SK-N-SH (cell line): ENCODE measurements at regions not wholly inside any gene's neighbourhood (a gene's known extent, or its start where the extent isn't known, plus 50 kb on each side); places are given as distances from the start of the nearest gene placed in this dataset.
"Not testable (repeated sequence)": the region's sequence is repeated elsewhere in the genome, so short reads cannot be mapped to it uniquely, and the experiment has no call there.

Experiments used
- CTCF ChIA-PET: fragments of 300-600, 350-600 bp; formaldehyde crosslinking; extraction: SDS; loops from one replicate; lab custom pipeline; 2021; lab: Yijun Ruan, JAX
- POLR2A ChIA-PET: fragments of 350-600 bp; sonication (Branson Sonifier 250); formaldehyde crosslinking; extraction: SDS; loops from one replicate; lab custom pipeline; 2020; ENCODE audit warnings: antibody characterized with exemption, inconsistent platforms; lab: Yijun Ruan, JAX
- DNase-seq: peaks from one replicate; pipeline ENCODE4 v3.0.0; 2012
- H2AFZ ChIP-seq: fragments of 200-600 bp; sonication (generic); 2 replicates; pipeline ENCODE4 v1.8.1; 2016; ENCODE audit warnings: antibody characterized with exemption, mild to moderate bottlenecking, low read depth
- H3F3A ChIP-seq: fragments of 200-600 bp; sonication (generic); replicated peaks from 2 replicates; pipeline ENCODE3; 2016; ENCODE audit warnings: antibody characterized with exemption, mild to moderate bottlenecking; ENCODE audit not compliant: insufficient read depth
- H3K27ac ChIP-seq, 2 experiments: fragments of 200-500 bp in 1 of 2; fragments of 200-600 bp in 1 of 2; sonication (Bioruptor generic) in 1 of 2; sonication (generic), shearing (Covaris generic) in 1 of 2; 2 replicates each; pipeline versions ENCODE4 v1.5.1 to v1.6.1; 2014 to 2016; ENCODE audit warnings: low read depth in 2 of 2, inconsistent platforms in 1 of 2, low read length in 1 of 2, mild to moderate bottlenecking in 1 of 2, mixed read lengths in 1 of 2
- H3K27me3 ChIP-seq: fragments of 200-600 bp; sonication (generic), shearing (Covaris generic); 2 replicates; pipeline ENCODE4 v1.6.1; 2016; ENCODE audit warnings: mixed run types; ENCODE audit not compliant: insufficient read depth
- H3K36me3 ChIP-seq, 2 experiments: fragments of 200-500 bp in 1 of 2; fragments of 200-600 bp in 1 of 2; sonication (Bioruptor generic) in 1 of 2; sonication (generic) in 1 of 2; replicated peaks in 1 of 2; 2 replicates each; pipeline versions ENCODE3 to v1.5.1; 2014 to 2016; ENCODE audit warnings: low read length in 1 of 2, mild to moderate bottlenecking in 1 of 2; ENCODE audit not compliant: insufficient read depth in 2 of 2, control insufficient read depth in 1 of 2
- H3K4me1 ChIP-seq, 2 experiments: fragments of 200-500 bp in 1 of 2; fragments of 200-600 bp in 1 of 2; sonication (Bioruptor generic) in 1 of 2; sonication (generic), shearing (Covaris generic) in 1 of 2; 2 replicates each; pipeline versions ENCODE4 v1.5.1 to v1.6.1; 2014 to 2016; ENCODE audit warnings: low read depth in 1 of 2, low read length in 1 of 2, mixed run types in 1 of 2; ENCODE audit not compliant: insufficient read depth in 2 of 2, control insufficient read depth in 1 of 2
- H3K4me2 ChIP-seq: fragments of 200-600 bp; sonication (generic), shearing (Covaris generic); 2 replicates; pipeline ENCODE4 v1.6.1; 2017; ENCODE audit warnings: mixed run types
- H3K4me3 ChIP-seq, 2 experiments: fragments of 200-500 bp in 1 of 2; fragments of 200-600 bp in 1 of 2; sonication (Bioruptor generic) in 1 of 2; sonication (generic), shearing (Covaris generic) in 1 of 2; 2 replicates each; pipeline versions ENCODE4 v1.5.1 to v1.8.1; 2014 to 2016; ENCODE audit warnings: low read depth in 2 of 2, inconsistent platforms in 1 of 2, low read length in 1 of 2, mild to moderate bottlenecking in 1 of 2, mixed read lengths in 1 of 2, moderate library complexity in 1 of 2
- H3K79me2 ChIP-seq: fragments of 200-600 bp; sonication (generic); 2 replicates; pipeline ENCODE4 v1.8.1; 2017; ENCODE audit warnings: mild to moderate bottlenecking; ENCODE audit not compliant: insufficient read depth
- H3K9ac ChIP-seq: fragments of 200-600 bp; sonication (generic); 2 replicates; pipeline ENCODE4 v1.6.1; 2017; ENCODE audit warnings: mixed run types
- H3K9me2 ChIP-seq: fragments of 200-600 bp; sonication (generic); 2 replicates; pipeline ENCODE4 v1.6.1; 2017; ENCODE audit warnings: mixed run types
- H3K9me3 ChIP-seq: fragments of 200-600 bp; sonication (generic); 2 replicates; pipeline ENCODE4 v1.6.1; 2017; ENCODE audit warnings: mixed run types, mild to moderate bottlenecking, moderate library complexity
- H4K20me1 ChIP-seq: fragments of 200-600 bp; sonication (generic); 2 replicates; pipeline ENCODE4 v1.6.1; 2017; ENCODE audit warnings: mild to moderate bottlenecking, mixed run types; ENCODE audit not compliant: insufficient read depth
- CTCF ChIP-seq: fragments of 200-600 bp; sonication (generic); IDR thresholded peaks from 2 replicates; pipeline ENCODE4 v1.6.1; 2017; ENCODE audit warnings: antibody characterized with exemption, mild to moderate bottlenecking, moderate library complexity
- ELF1 ChIP-seq: IDR thresholded peaks from 2 replicates; pipeline ENCODE4 v1.4.0; 2012
- EP300 ChIP-seq, 2 experiments: IDR thresholded peaks; 2 replicates each; pipeline versions ENCODE4 v1.4.0 to v1.6.1; 2012; ENCODE audit warnings: borderline replicate concordance in 1 of 2, low read depth in 1 of 2, low read length in 1 of 2
- FOXM1 ChIP-seq: IDR thresholded peaks from 2 replicates; pipeline ENCODE4 v1.4.0; 2012; ENCODE audit warnings: low read depth, mild to moderate bottlenecking
- IRF3 ChIP-seq: fragments of 150-350 bp; IDR thresholded peaks from 2 replicates; pipeline ENCODE4 v1.6.1; 2016; ENCODE audit warnings: mild to moderate bottlenecking, low read depth, low read length
- JUND ChIP-seq: IDR thresholded peaks from 2 replicates; pipeline ENCODE4 v1.4.0; 2012
- MXI1 ChIP-seq: IDR thresholded peaks from 2 replicates; pipeline ENCODE4 v1.6.1; 2012; ENCODE audit warnings: mild to moderate bottlenecking, low read depth, low read length, improper control_type of control experiment
- NRF1 ChIP-seq: IDR thresholded peaks from 2 replicates; pipeline ENCODE4 v1.6.1; 2012; ENCODE audit warnings: low read depth, mild to moderate bottlenecking, low read length
- PBX3 ChIP-seq: IDR thresholded peaks from 2 replicates; pipeline ENCODE4; 2012
- RFX5 ChIP-seq: IDR thresholded peaks from 2 replicates; pipeline ENCODE4 v1.6.1; 2012; ENCODE audit warnings: mild to moderate bottlenecking, improper control_type of control experiment, low read length
- SIN3A ChIP-seq: IDR thresholded peaks from 2 replicates; pipeline ENCODE4 v1.6.1; 2012; ENCODE audit warnings: low read depth, mild to moderate bottlenecking, low read length, moderate library complexity, borderline replicate concordance
- TEAD4 ChIP-seq: IDR thresholded peaks from 2 replicates; pipeline ENCODE4 v1.4.0; 2012; ENCODE audit warnings: mild to moderate bottlenecking, borderline replicate concordance; ENCODE audit not compliant: insufficient read depth
- USF2 ChIP-seq: fragments of 150-350 bp; IDR thresholded peaks from 2 replicates; pipeline ENCODE4 v1.6.1; 2017; ENCODE audit warnings: antibody characterized with exemption, low read length, low read depth, borderline replicate concordance
- YY1 ChIP-seq: IDR thresholded peaks from 2 replicates; pipeline ENCODE4 v1.4.0; 2012; ENCODE audit warnings: low read depth, mild to moderate bottlenecking
- WGBS: methylation state at CpG from one replicate; pipeline ENCODE4 v1.1.6; 2017; ENCODE audit warnings: low lambda C conversion rate; 5-methylcytosine and 5-hydroxymethylcytosine counted together

- Histone ChIP-seq H3K9me2 (no peaks in the 10 kb centered on the region), H3K27me3 (no peaks in the 10 kb centered on the region), H3K4me2 (no peak overlapping the region), H3K79me2 (no peaks in the 10 kb centered on the region), H2AFZ (no peak overlapping the region), H3K4me3 (no peak overlapping the region), H3K36me3 (no peaks in the 10 kb centered on the region), H3F3A (no peaks in the 10 kb centered on the region)
- TF ChIP-seq EP300 (IDR thresholded peaks at IDR 0.05; ENCODE audit: borderline replicate concordance in 1 of 2, low read depth in 1 of 2, low read length in 1 of 2) (no peak), MXI1 (no peak), NRF1 (no peak), TEAD4 (no peak), FOXM1 (no peak), USF2 (no peak), SIN3A (no peak), JUND (no peak), CTCF (no peak), YY1 (no peak), IRF3 (no peak), RFX5 (no peak), PBX3 (no peak), ELF1 (no peak)
- TF ChIP-seq, all 33 proteins: peak for 0
- ChIA-PET CTCF (no interaction called here), POLR2A (no interaction called here)
- Histone ChIP-seq H3K9ac (no peak overlapping the region), H3K27ac (no peak overlapping the region), H3K4me1 (no peaks in the 10 kb centered on the region), H3K9me3 (no peaks in the 10 kb centered on the region), H4K20me1 (no peaks in the 10 kb centered on the region)
- no peak for DNase-seq
These were observed 1186.0 kb downstream of the KHDRBS2 start for GRCh38 chr6:61100072-61100471.

GRCh38 chr6:61099561-61099960 is 1186.5 kb downstream of the KHDRBS2 start:
- H3K9me2 ChIP-seq, H3K27ac ChIP-seq, H3K4me3 ChIP-seq, H3K4me1 ChIP-seq, H3K36me3 ChIP-seq, H2AFZ ChIP-seq, POLR2A ChIA-PET, H3K27me3 ChIP-seq, H3K9me3 ChIP-seq, H4K20me1 ChIP-seq, H3K9ac ChIP-seq, CTCF ChIA-PET, DNase-seq, H3K79me2 ChIP-seq, H3K4me2 ChIP-seq, H3F3A ChIP-seq: not testable (repeated sequence)
- 7% methylated on average over 1 of the region's 1 CpG for WGBS

GRCh38 chr6:61087986-61088385 is 1198.0 kb downstream of the KHDRBS2 start:
- 0% methylated on average over 1 of the region's 1 CpG for WGBS
- H3K36me3 ChIP-seq, POLR2A ChIA-PET: not testable (repeated sequence)

More at GRCh38 chr6:61087986-61088385, 1198.0 kb downstream of the KHDRBS2 start:
- H4K20me1 ChIP-seq, H2AFZ ChIP-seq, H3K9ac ChIP-seq, H3K27me3 ChIP-seq, H3K9me2 ChIP-seq, DNase-seq, H3K27ac ChIP-seq, H3K4me3 ChIP-seq, H3K79me2 ChIP-seq, H3K4me1 ChIP-seq, H3F3A ChIP-seq, CTCF ChIA-PET, H3K9me3 ChIP-seq, H3K4me2 ChIP-seq: not testable (repeated sequence)
